BE2C (cell line): ENCODE measurements at regions not wholly inside any gene's neighbourhood (a gene's known extent, or its start where the extent isn't known, plus 50 kb on each side); places are given as distances from the start of the nearest gene placed in this dataset.

Source experiments
- DNase-seq: peaks from one replicate; pipeline ENCODE4 v3.0.0-alpha.2; 2020
- H3K27me3 ChIP-seq: fragments of 250-450 bp; sonication (Bioruptor Pico); 2 replicates; pipeline ENCODE4 v1.5.1; 2020; ENCODE audit warnings: mild to moderate bottlenecking
- H3K36me3 ChIP-seq: fragments of 250-450 bp; sonication (Bioruptor Pico); 2 replicates; pipeline ENCODE4 v1.5.1; 2020; ENCODE audit warnings: mild to moderate bottlenecking
- H3K4me1 ChIP-seq: fragments of 250-450 bp; sonication (Bioruptor Pico); 2 replicates; pipeline ENCODE4 v1.5.1; 2020
- H3K4me3 ChIP-seq: 2 replicates; pipeline ENCODE4 v1.5.1; 2011; ENCODE audit warnings: low read depth, low read length
- H3K9me3 ChIP-seq: fragments of 250-450 bp; sonication (Bioruptor Pico); 2 replicates; pipeline ENCODE4 v1.5.1; 2020
- TF ChIP-seq, protein P1 (sequence below): IDR thresholded peaks from 2 replicates; pipeline ENCODE4 v1.5.1; 2012; ENCODE audit warnings: mild to moderate bottlenecking, low read depth, low read length

GRCh38 chr4:57270346-57270745 is 160.2 kb upstream of the IGFBP7 start:
- TF ChIP-seq, protein P1, sequence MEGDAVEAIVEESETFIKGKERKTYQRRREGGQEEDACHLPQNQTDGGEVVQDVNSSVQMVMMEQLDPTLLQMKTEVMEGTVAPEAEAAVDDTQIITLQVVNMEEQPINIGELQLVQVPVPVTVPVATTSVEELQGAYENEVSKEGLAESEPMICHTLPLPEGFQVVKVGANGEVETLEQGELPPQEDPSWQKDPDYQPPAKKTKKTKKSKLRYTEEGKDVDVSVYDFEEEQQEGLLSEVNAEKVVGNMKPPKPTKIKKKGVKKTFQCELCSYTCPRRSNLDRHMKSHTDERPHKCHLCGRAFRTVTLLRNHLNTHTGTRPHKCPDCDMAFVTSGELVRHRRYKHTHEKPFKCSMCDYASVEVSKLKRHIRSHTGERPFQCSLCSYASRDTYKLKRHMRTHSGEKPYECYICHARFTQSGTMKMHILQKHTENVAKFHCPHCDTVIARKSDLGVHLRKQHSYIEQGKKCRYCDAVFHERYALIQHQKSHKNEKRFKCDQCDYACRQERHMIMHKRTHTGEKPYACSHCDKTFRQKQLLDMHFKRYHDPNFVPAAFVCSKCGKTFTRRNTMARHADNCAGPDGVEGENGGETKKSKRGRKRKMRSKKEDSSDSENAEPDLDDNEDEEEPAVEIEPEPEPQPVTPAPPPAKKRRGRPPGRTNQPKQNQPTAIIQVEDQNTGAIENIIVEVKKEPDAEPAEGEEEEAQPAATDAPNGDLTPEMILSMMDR = no peak
- Histone ChIP-seq H3K4me3 (no peak overlapping the region), H3K36me3 (no peaks in the 10 kb centered on the region), H3K4me1 (no peaks in the 10 kb centered on the region), H3K27me3 (no peaks in the 10 kb centered on the region), H3K9me3 (no peaks in the 10 kb centered on the region)
- no peak for DNase-seq

DNA sequence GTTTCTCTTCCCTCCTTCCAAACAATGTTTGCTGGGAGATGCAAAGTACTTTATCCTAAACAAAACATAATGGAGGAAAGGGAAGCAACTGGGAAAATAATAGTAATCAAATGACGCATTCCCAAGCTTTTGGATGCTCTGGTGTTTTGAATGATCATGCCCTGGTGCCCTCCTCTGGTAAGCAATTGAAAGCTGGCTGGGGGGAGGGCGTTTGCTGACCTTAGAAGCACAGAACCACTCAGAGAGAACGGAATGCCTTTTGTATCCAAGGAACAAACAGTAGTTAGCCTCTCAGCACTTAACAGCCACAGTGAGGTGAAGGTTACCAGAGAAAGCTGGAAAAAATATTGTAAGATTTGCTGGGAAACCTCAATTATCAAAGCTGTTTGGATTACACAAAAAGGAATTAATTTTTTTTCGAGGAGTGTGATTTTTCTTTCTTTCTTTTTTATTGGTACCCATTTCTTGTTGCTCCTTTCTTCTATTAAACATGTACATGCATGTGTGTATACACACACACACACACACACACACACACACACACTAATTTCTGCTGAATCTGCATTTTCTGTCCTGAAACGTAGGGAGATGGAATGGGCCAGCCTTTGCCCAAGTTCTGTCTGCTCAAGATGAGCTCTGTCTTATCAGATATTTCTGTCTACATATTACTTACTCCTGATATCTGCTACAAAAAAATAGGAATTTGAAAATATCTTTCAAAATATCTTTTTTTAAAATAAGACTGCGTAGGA is 155.8 kb upstream of the IGFBP7 start:
- DNase-seq = no peak

DNA sequence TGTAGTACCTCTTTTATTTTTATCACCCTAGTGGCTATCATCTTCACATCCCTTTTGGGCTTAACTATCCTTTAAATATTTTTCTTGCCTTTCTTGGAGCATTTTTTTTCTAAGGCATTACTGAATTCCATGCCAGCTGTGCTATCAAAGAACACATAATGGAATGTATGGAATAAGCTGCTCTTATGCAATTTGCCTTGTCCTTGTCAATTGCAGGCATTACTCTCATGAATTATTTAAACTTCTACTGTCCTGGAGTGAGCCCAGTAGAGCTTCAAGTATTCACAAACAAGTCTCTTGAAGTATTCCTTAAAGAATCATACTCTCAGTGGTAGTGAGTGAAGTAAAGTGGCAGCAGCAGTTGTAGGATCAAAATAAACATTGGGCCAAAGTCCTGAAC is 144.6 kb upstream of the IGFBP7 start:
- no peak overlapping the region for H3K4me3 ChIP-seq
- DNase-seq = no peak
- H3K4me1 ChIP-seq = no peaks in the 10 kb centered on the region
- TF ChIP-seq, protein P1 = no peak
- no peaks in the 10 kb centered on the region for H3K27me3 ChIP-seq
- no peaks in the 10 kb centered on the region for H3K9me3 ChIP-seq
- H3K36me3 ChIP-seq = no peaks in the 10 kb centered on the region

More for the DNA sequence above, 155.8 kb upstream of the IGFBP7 start:
- Histone ChIP-seq H3K27me3 (no peaks in the 10 kb centered on the region), H3K36me3 (no peaks in the 10 kb centered on the region), H3K9me3 (no peaks in the 10 kb centered on the region), H3K4me1 (no peaks in the 10 kb centered on the region), H3K4me3 (no peak overlapping the region)
- TF ChIP-seq, protein P1 = no peak

GRCh38 chr4:57249083-57249482 is 138.9 kb upstream of the IGFBP7 start:
- Histone ChIP-seq H3K36me3 (no peaks in the 10 kb centered on the region), H3K27me3 (no peaks in the 10 kb centered on the region), H3K4me3 (no peak overlapping the region), H3K9me3 (no peaks in the 10 kb centered on the region), H3K4me1 (no peaks in the 10 kb centered on the region)
- TF ChIP-seq, protein P1 = no peak
- no peak for DNase-seq

DNA sequence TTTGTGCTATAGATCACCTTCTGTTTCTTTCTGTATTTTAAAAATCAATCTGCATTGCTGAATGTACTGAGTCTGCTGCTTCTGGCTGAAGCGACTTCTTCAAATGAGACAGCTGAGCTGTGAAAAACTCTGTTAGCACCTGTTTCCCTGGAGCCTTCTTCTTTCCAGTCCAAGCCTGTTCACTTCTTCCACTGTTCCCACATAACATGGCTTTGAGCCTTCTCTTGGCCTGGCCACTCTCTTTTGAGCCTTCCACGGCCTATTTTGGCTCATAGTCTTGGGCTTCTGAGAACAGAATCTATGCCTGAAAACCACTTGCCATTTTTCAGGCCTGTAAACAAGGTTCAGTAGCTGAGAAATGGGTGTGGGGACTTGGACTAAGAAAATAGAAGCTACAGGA is 132.9 kb upstream of the IGFBP7 start:
- TF ChIP-seq, protein P1 = no peak
- no peaks in the 10 kb centered on the region for H3K36me3 ChIP-seq

GRCh38 chr4:57234252-57234775 is 124.1 kb upstream of the IGFBP7 start:
- H3K27me3 ChIP-seq = no peaks in the 10 kb centered on the region
- no peaks in the 10 kb centered on the region for H3K9me3 ChIP-seq
- no peak overlapping the region for H3K4me3 ChIP-seq
- H3K4me1 ChIP-seq = no peaks in the 10 kb centered on the region
- TF ChIP-seq, protein P1 = no peak
- no peaks in the 10 kb centered on the region for H3K36me3 ChIP-seq
- DNase-seq = no peak

More for the DNA sequence above, 132.9 kb upstream of the IGFBP7 start:
- no peak for DNase-seq
- Histone ChIP-seq H3K4me3 (no peak overlapping the region), H3K27me3 (no peaks in the 10 kb centered on the region), H3K4me1 (no peaks in the 10 kb centered on the region), H3K9me3 (no peaks in the 10 kb centered on the region)
